ACHN (cell line): ENCODE measurements at regions not wholly inside any gene's neighbourhood (a gene's known extent, or its start where the extent isn't known, plus 50 kb on each side); places are given as distances from the start of the nearest gene placed in this dataset.

Experiments
- DNase-seq: peaks from one replicate; pipeline ENCODE4 v3.0.0-alpha.2; 2015
- in situ Hi-C: cut with HindIII; loops from 2 replicates; pipeline ENCODE4 v1.10.0; 2017; ENCODE audit warnings: low sequenced_read_pairs, low pct_ligation_motif_present, low pct_unique_long_range_greater_than_20kb

GRCh38 chr3:10616321-10616720, 110.9 kb upstream of the ATP2B2 start:
- no peak for DNase-seq
- in situ Hi-C loops, result no loop called here

- in situ Hi-C loops, result no loop called here
- DNase-seq, result no peak
Measured at GRCh38 chr3:10619989-10620832, 114.8 kb upstream of the ATP2B2 start.

- DNase-seq, result no peak
- in situ Hi-C loops, result no loop called here
Measured at GRCh38 chr3:10620833-10621082, 115.4 kb upstream of the ATP2B2 start.

DNA sequence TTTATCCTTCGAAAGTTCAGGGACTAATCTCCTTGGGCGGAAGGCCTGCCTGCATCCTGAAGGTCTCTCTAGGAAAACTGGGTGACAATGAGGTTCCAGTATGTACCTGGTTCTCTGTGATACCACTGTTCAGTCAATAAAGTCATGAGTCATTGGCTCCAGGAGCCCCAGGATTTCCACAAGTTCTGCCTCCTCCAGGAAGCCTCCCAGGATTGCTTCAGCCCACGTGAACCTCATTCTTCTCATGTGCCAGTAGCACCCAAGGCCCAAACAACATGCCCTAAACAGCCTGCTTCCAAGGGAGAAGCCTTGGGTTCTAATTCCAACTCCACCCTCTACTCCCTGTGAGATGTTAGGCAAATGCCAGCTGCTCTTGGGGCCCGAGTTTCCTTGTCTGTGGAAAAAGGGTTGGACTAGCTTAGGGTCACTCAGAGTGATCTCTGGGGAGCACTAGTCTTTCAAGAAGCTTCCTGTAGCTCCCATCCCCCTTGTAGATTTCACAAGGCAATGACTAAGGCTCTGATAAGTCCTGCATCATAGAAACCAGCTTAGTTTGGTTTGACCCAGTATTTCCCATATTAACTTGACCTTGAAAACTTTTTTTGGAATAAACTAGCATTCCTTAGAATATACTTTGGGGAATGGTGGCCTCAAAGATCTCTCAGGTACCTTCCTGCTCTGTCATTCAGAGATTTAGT, 118.3 kb upstream of the ATP2B2 start:
- in situ Hi-C loops, result no loop called here
- no peak for DNase-seq

- DNase-seq, result no peak
- in situ Hi-C loops, result no loop called here
Measured at GRCh38 chr3:10625323-10625722, 119.9 kb upstream of the ATP2B2 start.

DNA sequence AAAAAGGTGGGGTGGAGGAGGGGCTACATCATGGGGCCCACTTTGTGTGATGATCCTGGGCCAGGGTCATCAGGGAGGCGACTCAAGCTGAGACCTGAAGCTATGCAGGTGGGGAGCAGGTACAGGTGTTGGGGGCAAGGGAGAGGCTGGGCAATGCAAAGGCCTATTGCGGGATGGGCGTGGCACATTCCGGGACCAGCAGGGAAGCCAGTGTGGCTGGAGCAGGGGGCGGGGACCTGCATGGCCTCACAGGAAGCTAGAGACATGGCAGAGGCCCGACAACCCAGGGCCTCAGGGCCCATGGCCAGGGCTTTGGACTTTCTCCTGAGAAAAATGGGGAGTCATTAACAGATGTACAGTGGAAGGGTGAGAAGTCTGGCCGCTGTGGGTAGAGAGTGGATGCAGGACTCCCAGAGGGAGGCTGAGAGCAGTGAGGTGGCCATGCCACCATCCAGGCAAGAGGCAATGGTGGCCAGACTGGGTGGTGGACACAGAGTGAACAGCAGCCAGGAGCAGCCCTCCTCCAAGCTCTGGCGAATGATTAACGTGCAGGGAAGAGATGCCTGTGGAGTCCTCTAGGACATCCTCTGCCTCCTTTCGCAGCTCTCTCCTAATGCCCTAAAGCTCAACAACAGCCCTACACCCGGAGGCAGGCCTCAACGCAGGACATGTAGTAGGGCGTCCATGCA, 122.6 kb upstream of the ATP2B2 start:
- no peak for DNase-seq
- in situ Hi-C loops, result no loop called here

GRCh38 chr3:10628891-10629670, 123.7 kb upstream of the ATP2B2 start:
- no peak for DNase-seq
- in situ Hi-C loops, result no loop called here

- in situ Hi-C loops, result no loop called here
- no peak for DNase-seq
Measured at GRCh38 chr3:10629671-10630040, 124.3 kb upstream of the ATP2B2 start.

DNA sequence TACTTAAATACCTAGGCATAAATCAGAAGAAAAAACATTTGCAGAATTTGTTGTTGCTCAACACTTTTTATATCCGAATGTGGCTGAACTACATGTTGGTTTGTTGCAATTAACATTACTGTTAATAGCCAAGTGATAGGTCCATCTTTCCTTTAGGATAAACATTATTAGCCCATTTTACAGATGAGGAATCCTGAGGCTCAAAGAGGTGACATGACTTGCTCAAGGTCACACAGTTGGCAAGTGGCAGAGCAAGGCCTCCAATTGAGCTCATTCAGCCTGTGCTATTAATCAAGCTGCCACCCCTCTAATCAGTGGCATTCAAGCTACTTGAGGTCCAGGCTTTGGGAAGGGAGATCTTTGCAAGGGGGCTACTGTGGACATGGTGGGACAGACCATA, 125.8 kb upstream of the ATP2B2 start:
- DNase-seq, result no peak
- in situ Hi-C loops, result no loop called here

- in situ Hi-C loops, result no loop called here
- no peak for DNase-seq
Measured at GRCh38 chr3:10632125-10632524, 126.7 kb upstream of the ATP2B2 start.

GRCh38 chr3:10632741-10633140, 127.4 kb upstream of the ATP2B2 start:
- in situ Hi-C loops, result no loop called here
- DNase-seq, result no peak

DNA sequence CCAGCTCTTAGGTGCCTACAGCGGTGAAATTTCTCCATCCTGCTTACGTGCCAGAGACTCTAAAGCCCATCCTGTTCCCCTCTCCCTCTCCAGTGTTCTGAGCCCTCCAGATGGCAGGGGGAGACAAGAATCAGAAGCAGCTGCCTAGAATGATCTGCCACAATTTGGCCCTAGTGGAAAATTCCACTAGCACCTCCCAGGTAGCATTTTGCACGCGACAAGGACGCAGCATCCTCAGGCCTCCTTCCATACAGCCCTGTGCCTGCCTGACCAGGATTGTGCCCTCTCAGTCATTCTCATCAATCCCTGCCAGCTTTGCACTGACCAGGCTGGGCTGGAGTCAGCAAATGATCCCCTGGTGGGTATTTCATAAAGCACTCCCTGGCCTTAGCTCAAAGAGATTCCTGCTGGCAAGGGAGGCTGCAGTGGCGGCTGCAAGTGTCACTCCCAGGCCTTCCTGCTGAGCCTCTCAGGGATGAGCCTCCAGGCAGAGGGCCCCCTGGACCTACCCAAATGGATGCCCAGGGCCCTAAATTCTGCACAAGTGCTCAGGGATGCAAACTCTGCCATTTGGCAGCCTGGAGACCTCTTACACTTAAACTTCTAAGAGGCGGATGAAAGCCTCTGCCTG, 130.2 kb upstream of the ATP2B2 start:
- no peak for DNase-seq
- in situ Hi-C loops, result no loop called here

GRCh38 chr3:10637342-10637741, 132.0 kb upstream of the ATP2B2 start:
- in situ Hi-C loops, result no loop called here
- no peak for DNase-seq

DNA sequence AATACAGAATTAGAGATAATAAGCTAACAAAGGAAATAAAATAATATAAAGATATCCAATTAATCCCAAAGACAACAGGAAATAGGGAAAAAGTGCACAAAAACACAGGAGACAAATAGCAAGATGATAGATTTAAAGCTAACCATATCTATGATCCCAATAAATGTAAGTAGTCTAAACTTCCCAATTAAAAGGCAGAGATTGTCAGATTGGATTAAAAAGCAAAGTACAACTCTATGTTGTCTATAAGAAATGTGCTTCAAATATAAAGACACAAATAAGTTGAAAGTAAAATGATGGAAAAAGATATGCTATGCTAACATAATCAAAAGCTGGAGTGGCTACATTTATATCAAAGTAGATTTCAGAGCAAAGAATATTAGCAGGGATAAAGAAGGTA, 133.1 kb upstream of the ATP2B2 start:
- in situ Hi-C loops, result no loop called here
- no peak for DNase-seq

DNA sequence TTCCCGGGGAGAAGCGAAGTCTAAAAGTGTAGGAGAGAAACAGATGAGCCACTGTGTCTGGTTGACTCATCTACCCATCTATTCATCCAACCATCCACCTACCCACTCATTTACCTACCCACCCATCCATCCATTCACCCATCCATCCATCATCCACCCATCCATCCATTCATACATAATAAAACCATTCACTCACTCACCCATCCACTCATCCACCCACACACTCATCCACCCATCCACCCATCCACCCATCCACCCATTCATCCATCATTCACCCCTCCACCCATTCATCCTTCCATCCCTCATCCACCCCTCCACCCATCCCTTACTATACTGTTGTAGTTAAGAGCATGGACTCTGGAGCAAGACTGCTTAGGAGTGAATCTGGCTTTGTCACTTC, 136.4 kb upstream of the ATP2B2 start:
- in situ Hi-C loops, result no loop called here

GRCh38 chr3:10644189-10644588, 138.8 kb upstream of the ATP2B2 start:
- DNase-seq, result no peak
- in situ Hi-C loops, result no loop called here

More for the DNA sequence above, 136.4 kb upstream of the ATP2B2 start:
- no peak for DNase-seq

- no peak for DNase-seq
- in situ Hi-C loops, result no loop called here
Measured at GRCh38 chr3:10645800-10646199, 140.4 kb upstream of the ATP2B2 start.

- DNase-seq, result no peak
- in situ Hi-C loops, result no loop called here
Measured at GRCh38 chr3:10646531-10647335, 141.3 kb upstream of the ATP2B2 start.
